Left ventricle myocardium inferior (tissue), 1 donor: ENCODE measurements at regions not wholly inside any gene's neighbourhood (a gene's known extent, or its start where the extent isn't known, plus 50 kb on each side); places are given as distances from the start of the nearest gene placed in this dataset.

ENCODE experiments used
- DNase-seq: peaks from one replicate; pipeline ENCODE4 v3.0.0-alpha.2; 2020
- H3K27ac ChIP-seq: fragments of 200-600 bp; replicated peaks from 2 replicates; pipeline ENCODE4 v1.8.0; 2021
- H3K27me3 ChIP-seq: fragments of 200-600 bp; 2 replicates; pipeline ENCODE4 v1.8.0; 2021; ENCODE audit warnings: low read depth
- H3K36me3 ChIP-seq: fragments of 200-600 bp; 2 replicates; pipeline ENCODE4 v1.8.0; 2021
- H3K4me1 ChIP-seq: fragments of 200-600 bp; 2 replicates; pipeline ENCODE4 v1.8.0; 2021
- H3K4me3 ChIP-seq: fragments of 200-600 bp; 2 replicates; pipeline ENCODE4 v1.8.0; 2021; ENCODE audit warnings: mild to moderate bottlenecking, moderate library complexity
- H3K9me3 ChIP-seq: fragments of 200-600 bp; replicated peaks from 2 replicates; pipeline ENCODE4 v1.8.0; 2021
- CTCF ChIP-seq: fragments of 200-600 bp; IDR thresholded peaks from 2 replicates; pipeline ENCODE4 v1.8.0; 2021; ENCODE audit warnings: antibody characterized with exemption, mild to moderate bottlenecking, borderline replicate concordance
- intact Hi-C: fragments of 100-400 bp; cut with micrococcal nuclease; formaldehyde crosslinking; loops from one replicate; pipeline ENCODE4 v1.11.0; 2022
- donor health status: DM: no; HTN: yes; CAD: no; lungs with severe emphysema.

GRCh38 chr2:59025157-59025757, 784.1 kb upstream of the FANCL start:
- H3K36me3 ChIP-seq, result no peaks in the 10 kb centered on the region
- no peaks in the 10 kb centered on the region for H3K9me3 ChIP-seq
- peak; percentile 66 for TF ChIP-seq CTCF
- peaks cover 16% of the 10 kb centered on the region for H3K27me3 ChIP-seq
- peak; percentile 23 for DNase-seq
- H3K4me1 ChIP-seq, result no peaks in the 10 kb centered on the region
- H3K4me3 ChIP-seq, result no peak overlapping the region
- intact Hi-C loops, result no loop called here
- H3K27ac ChIP-seq, result no peak overlapping the region

DNA sequence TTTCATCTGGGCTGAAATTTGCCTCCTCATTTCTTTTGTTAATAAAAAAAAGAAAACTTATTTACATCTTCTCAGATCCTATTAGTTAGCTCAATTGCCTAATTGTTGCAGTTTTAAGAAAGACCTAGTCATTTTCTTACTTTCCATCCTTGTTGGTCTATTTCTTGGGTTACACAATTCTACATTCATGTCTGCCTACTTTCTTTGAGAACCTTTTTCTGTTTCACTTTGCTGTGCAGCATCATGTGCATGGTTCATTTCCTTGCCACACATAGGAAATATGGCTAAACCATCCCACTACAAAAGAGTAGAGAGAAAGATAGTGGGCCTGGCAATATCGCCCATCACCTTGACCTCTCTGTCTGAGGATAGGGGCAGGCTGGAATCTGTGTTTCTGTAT, 780.7 kb upstream of the FANCL start:
- intact Hi-C loops, result no loop called here
- H3K9me3 ChIP-seq, result no peaks in the 10 kb centered on the region
- H3K4me3 ChIP-seq, result no peak overlapping the region
- H3K4me1 ChIP-seq, result no peaks in the 10 kb centered on the region
- H3K27me3 ChIP-seq, result no peaks in the 10 kb centered on the region
- no peaks in the 10 kb centered on the region for H3K36me3 ChIP-seq
- no peak for TF ChIP-seq CTCF
- no peak overlapping the region for H3K27ac ChIP-seq
- no peak for DNase-seq

GRCh38 chr2:59019566-59020159, 778.5 kb upstream of the FANCL start:
- no peaks in the 10 kb centered on the region for H3K36me3 ChIP-seq
- H3K27ac ChIP-seq, result no peak overlapping the region
- DNase-seq, result no peak
- intact Hi-C loops, result no loop called here
- H3K4me1 ChIP-seq, result no peaks in the 10 kb centered on the region
- TF ChIP-seq CTCF, result no peak
- peaks cover 11% of the 10 kb centered on the region for H3K9me3 ChIP-seq
- H3K27me3 ChIP-seq, result no peaks in the 10 kb centered on the region
- H3K4me3 ChIP-seq, result no peak overlapping the region

GRCh38 chr2:59018737-59019136, 777.6 kb upstream of the FANCL start:
- no peak for TF ChIP-seq CTCF
- H3K9me3 ChIP-seq, result peaks cover 11% of the 10 kb centered on the region
- no peak overlapping the region for H3K27ac ChIP-seq
- no peak for DNase-seq
- intact Hi-C loops, result no loop called here
- H3K27me3 ChIP-seq, result no peaks in the 10 kb centered on the region
- no peak overlapping the region for H3K4me3 ChIP-seq
- no peaks in the 10 kb centered on the region for H3K36me3 ChIP-seq
- H3K4me1 ChIP-seq, result no peaks in the 10 kb centered on the region

DNA sequence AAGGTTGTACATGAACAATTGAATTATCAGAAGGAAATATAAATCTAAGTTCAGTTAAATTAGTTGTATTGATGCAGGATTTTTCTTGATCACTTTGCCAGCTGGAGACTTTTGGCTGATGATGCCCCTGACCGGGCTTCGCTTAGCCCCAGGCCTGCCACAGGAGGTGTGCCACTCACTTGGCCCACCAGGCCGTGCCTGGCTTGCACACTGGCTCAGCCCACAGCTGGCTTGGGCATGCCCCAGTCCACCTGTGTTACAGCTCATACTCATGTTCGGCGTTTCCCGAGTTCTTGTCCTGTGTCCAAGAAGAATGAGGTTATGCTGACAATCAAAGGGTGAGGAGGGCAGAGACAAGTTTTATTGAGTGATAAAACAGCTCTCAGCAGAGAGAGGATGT, 773.9 kb upstream of the FANCL start:
- Histone ChIP-seq H3K9me3 (peaks cover 11% of the 10 kb centered on the region), H3K27me3 (no peaks in the 10 kb centered on the region), H3K27ac (no peak overlapping the region), H3K4me3 (no peak overlapping the region), H3K4me1 (no peaks in the 10 kb centered on the region), H3K36me3 (no peaks in the 10 kb centered on the region)
- no peak for TF ChIP-seq CTCF
- no peak for DNase-seq
- intact Hi-C loops, result no loop called here
